ENCODE measurements at regions not wholly inside any gene's neighbourhood (a gene's known extent, or its start where the extent isn't known, plus 50 kb on each side); places are given as distances from the start of the nearest gene placed in this dataset.

DNA sequence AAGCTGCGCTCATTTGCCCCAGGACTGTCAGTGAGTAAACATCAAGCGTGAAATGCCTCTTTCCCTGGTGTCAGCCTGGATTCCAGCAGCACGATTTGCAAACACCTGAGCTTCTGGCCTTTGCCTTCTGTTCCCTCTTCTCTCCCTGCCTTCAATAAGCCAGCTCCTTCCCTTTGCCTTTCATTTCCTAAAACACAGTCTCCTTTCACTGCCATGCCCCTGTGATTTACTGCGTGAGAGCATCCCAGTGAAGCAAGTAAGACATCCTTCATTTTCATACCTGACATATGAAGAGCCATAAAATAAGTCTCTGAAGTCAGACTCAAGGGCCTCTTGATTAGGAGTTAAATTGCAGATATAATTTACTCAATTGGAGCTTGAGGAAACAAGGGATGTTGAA, 681.8 kb downstream of the TYW1 start:
- intact Hi-C loops (cut with DNase I; ENCODE audit: low total_unique reads): no loop called here
- Histone ChIP-seq H3K4me1 (no peaks in the 10 kb centered on the region), H3K9me3 (no peaks in the 10 kb centered on the region), H3K4me3 (no peak overlapping the region), H3K27me3 (no peaks in the 10 kb centered on the region), H3K27ac (no peak overlapping the region), H3K36me3 (no peaks in the 10 kb centered on the region)
- in situ Hi-C loops (cut with MboI; ENCODE audit: low sequenced_read_pairs in 4 of 4): no loop called here
- DNase-seq (no peak), ATAC-seq (no peak)
- TF ChIP-seq POLR2A (IDR thresholded peaks at IDR 0.05) (no peak), CTCF (IDR thresholded peaks at IDR 0.05 in 4 of 5, conservative IDR thresholded peaks at IDR 0.05 in 1 of 5) (no peak)

GRCh38 chr7:67683628-67684027, 687.0 kb downstream of the TYW1 start:
- H3K27me3 ChIP-seq: no peaks in the 10 kb centered on the region
- ATAC-seq: no peak
- no peaks in the 10 kb centered on the region for H3K4me1 ChIP-seq
- no peaks in the 10 kb centered on the region for H3K9me3 ChIP-seq
- no peak for DNase-seq
- H3K27ac ChIP-seq: no peak overlapping the region
- no peak for TF ChIP-seq POLR2A (IDR thresholded peaks at IDR 0.05)
- in situ Hi-C loops (cut with MboI; ENCODE audit: low sequenced_read_pairs in 4 of 4): no loop called here
- no peak overlapping the region for H3K4me3 ChIP-seq
- intact Hi-C loops (cut with DNase I; ENCODE audit: low total_unique reads): no loop called here
- H3K36me3 ChIP-seq: no peaks in the 10 kb centered on the region

GRCh38 chr7:67690700-67691099, 694.1 kb downstream of the TYW1 start:
- DNase-seq (no peak), ATAC-seq (no peak)
- Histone ChIP-seq H3K27ac (no peak overlapping the region), H3K4me1 (no peaks in the 10 kb centered on the region), H3K4me3 (no peak overlapping the region), H3K27me3 (no peaks in the 10 kb centered on the region), H3K36me3 (no peaks in the 10 kb centered on the region), H3K9me3 (no peaks in the 10 kb centered on the region)
- intact Hi-C loops (cut with DNase I; ENCODE audit: low total_unique reads) (no loop called here), in situ Hi-C loops (cut with MboI; ENCODE audit: low sequenced_read_pairs in 4 of 4) (no loop called here)
- TF ChIP-seq POLR2A (IDR thresholded peaks at IDR 0.05) (no peak), CTCF (IDR thresholded peaks at IDR 0.05 in 4 of 5, conservative IDR thresholded peaks at IDR 0.05 in 1 of 5) (no peak)

- intact Hi-C loops (cut with DNase I; ENCODE audit: low total_unique reads) (no loop called here), in situ Hi-C loops (cut with MboI; ENCODE audit: low sequenced_read_pairs in 4 of 4) (no loop called here)
- H3K27ac ChIP-seq: no peak overlapping the region
- TF ChIP-seq POLR2A (IDR thresholded peaks at IDR 0.05) (no peak), CTCF (IDR thresholded peaks at IDR 0.05 in 4 of 5, conservative IDR thresholded peaks at IDR 0.05 in 1 of 5) (no peak)
- H3K27me3 ChIP-seq: no peaks in the 10 kb centered on the region
- H3K4me3 ChIP-seq: no peak overlapping the region
- no peaks in the 10 kb centered on the region for H3K9me3 ChIP-seq
- no peaks in the 10 kb centered on the region for H3K36me3 ChIP-seq
- ATAC-seq (no peak), DNase-seq (no peak)
- H3K4me1 ChIP-seq: no peaks in the 10 kb centered on the region
Measured at GRCh38 chr7:67692425-67692824, 695.8 kb downstream of the TYW1 start.

DNA sequence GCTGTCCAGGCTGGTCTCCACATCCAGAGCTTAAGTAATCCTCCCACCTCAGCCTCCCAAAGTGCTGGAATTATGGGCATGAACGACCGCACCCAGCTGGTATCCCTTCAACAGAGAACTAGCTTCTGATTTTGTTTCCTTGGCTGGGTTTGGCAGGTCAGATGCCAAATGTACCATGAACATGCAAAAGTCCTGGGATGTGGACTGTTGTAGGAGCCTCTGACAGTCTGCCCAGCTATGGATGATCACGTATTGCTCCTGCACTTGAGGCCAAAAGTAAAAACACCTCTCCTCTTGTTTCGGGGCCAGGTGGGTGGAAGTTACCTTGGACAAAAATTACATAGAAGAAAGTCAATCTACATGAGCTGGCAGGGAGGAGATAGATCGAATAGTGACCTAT, 699.5 kb downstream of the TYW1 start:
- no peaks in the 10 kb centered on the region for H3K36me3 ChIP-seq
- H3K4me1 ChIP-seq: no peaks in the 10 kb centered on the region
- intact Hi-C loops (cut with DNase I; ENCODE audit: low total_unique reads) (no loop called here), in situ Hi-C loops (cut with MboI; ENCODE audit: low sequenced_read_pairs in 4 of 4) (no loop called here)
- no peak for TF ChIP-seq CTCF (IDR thresholded peaks at IDR 0.05 in 4 of 5, conservative IDR thresholded peaks at IDR 0.05 in 1 of 5)
- ATAC-seq (no peak), DNase-seq (no peak)
- H3K4me3 ChIP-seq: no peak overlapping the region
- no peaks in the 10 kb centered on the region for H3K9me3 ChIP-seq
- H3K27me3 ChIP-seq: no peaks in the 10 kb centered on the region
- no peak overlapping the region for H3K27ac ChIP-seq

Measured in gastrocnemius medialis (tissue), 4 donors.